K562 (cell line): ENCODE measurements at regions not wholly inside any gene's neighbourhood (a gene's known extent, or its start where the extent isn't known, plus 50 kb on each side); places are given as distances from the start of the nearest gene placed in this dataset.

Source experiments
- BCL6 ChIP-seq: fragments of 250-450 bp; sonication (Bioruptor Pico); IDR thresholded peaks from 2 replicates; pipeline ENCODE4 v1.4.0; 2020
- CBFA2T3 ChIP-seq: fragments of 450-650 bp; IDR thresholded peaks from 2 replicates; pipeline ENCODE4 v1.6.1; 2017
- CREBBP ChIP-seq: IDR thresholded peaks from one replicate; pipeline ENCODE4 v1.6.1; 2012; ENCODE audit warnings: low read depth, mild to moderate bottlenecking, control low read depth, inconsistent platforms, low read length
- IRF2 ChIP-seq: sonication (generic); formaldehyde crosslinking; IDR thresholded peaks from 2 replicates; pipeline ENCODE4 v1.8.1; 2022; ENCODE audit warnings: mild to moderate bottlenecking, missing genetic modification reagents
- MECOM ChIP-seq: fragments of 250-450 bp; sonication (Bioruptor Pico); IDR thresholded peaks from 2 replicates; pipeline ENCODE4 v1.8.0; 2022; ENCODE audit warnings: inconsistent platforms
- NR2F6 ChIP-seq: fragments of 450-650 bp; formaldehyde crosslinking; IDR thresholded peaks from 2 replicates; pipeline ENCODE4 v1.4.0; 2020; ENCODE audit warnings: mild to moderate bottlenecking
- NRF1 ChIP-seq, 2 experiments: fragments of 450-650 bp; IDR thresholded peaks in 1 of 2; conservative IDR thresholded peaks in 1 of 2; 2 replicates each; pipeline ENCODE4 v1.6.1; 2014; ENCODE audit warnings: mild to moderate bottlenecking in 2 of 2
- RBM22 ChIP-seq: fragments of 200-400 bp; formaldehyde crosslinking; IDR thresholded peaks from 2 replicates; pipeline ENCODE4 v1.6.1; 2018; ENCODE audit warnings: low read length, low read depth; ENCODE audit not compliant: poor library complexity, severe bottlenecking
- SAP30 ChIP-seq: fragments of 200-600 bp; sonication (generic); IDR thresholded peaks from 2 replicates; pipeline ENCODE4 v1.6.1; 2012; ENCODE audit warnings: borderline replicate concordance, low read depth, mild to moderate bottlenecking, moderate library complexity, low read length, control low read depth, inconsistent platforms; ENCODE audit not compliant: insufficient read depth, poor library complexity, severe bottlenecking
- SMARCA4 ChIP-seq: fragments of 450-650 bp; IDR thresholded peaks from 2 replicates; pipeline ENCODE4 v1.6.1; 2016
- SRSF3 ChIP-seq: fragments of 200-400 bp; formaldehyde crosslinking; IDR thresholded peaks from 2 replicates; pipeline ENCODE4 v1.6.1; 2016; ENCODE audit warnings: mild to moderate bottlenecking, low read length, moderate library complexity; ENCODE audit not compliant: insufficient read depth
- ZBTB8A ChIP-seq: fragments of 450-650 bp; IDR thresholded peaks from 2 replicates; pipeline ENCODE4 v1.6.1; 2018; ENCODE audit warnings: mild to moderate bottlenecking, moderate library complexity; ENCODE audit not compliant: partially characterized antibody
- TF ChIP-seq, protein P1 (sequence below): fragments of 450-650 bp; IDR thresholded peaks from 2 replicates; pipeline ENCODE4 v1.6.1; 2016; ENCODE audit warnings: mild to moderate bottlenecking, moderate library complexity
- TF ChIP-seq, protein P2 (sequence below): fragments of 450-650 bp; IDR thresholded peaks from 2 replicates; pipeline ENCODE4 v1.6.1; 2018; ENCODE audit not compliant: partially characterized antibody

DNA sequence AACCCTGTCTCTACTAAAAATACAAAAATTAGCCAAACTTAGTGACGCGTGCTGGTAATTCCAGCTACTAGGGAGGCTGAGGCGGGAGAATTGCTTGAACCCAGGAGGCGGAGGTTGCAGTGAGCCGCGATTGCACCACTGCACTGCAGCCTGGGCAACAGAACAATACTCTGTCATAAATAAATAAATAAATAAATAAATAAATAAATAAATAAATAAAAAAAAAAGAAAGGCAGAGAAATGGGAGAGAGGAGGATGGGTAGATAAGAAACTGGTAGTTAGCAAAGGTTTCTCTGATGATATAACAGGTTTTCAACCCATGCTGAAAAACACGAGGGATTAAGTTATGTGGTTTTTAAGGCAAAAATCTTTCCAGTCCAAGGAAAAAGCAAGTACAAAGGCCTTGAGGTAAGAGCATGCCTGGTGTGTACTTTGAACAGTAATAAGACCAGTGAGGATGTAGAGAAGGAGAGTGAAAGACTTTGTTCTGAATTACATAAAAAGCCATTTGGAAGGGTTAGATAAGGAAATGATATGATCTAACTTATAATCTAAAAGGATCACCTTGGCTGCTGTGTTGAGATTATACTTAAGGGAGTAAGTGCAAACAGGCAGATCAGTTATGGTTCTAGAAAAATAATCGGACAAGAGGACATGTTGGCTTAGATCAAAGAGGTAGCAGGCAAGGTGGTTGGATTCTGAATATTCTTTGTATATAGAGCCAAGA, 159.3 kb downstream of the PTH2R start (continued):
- TF ChIP-seq, protein P1, sequence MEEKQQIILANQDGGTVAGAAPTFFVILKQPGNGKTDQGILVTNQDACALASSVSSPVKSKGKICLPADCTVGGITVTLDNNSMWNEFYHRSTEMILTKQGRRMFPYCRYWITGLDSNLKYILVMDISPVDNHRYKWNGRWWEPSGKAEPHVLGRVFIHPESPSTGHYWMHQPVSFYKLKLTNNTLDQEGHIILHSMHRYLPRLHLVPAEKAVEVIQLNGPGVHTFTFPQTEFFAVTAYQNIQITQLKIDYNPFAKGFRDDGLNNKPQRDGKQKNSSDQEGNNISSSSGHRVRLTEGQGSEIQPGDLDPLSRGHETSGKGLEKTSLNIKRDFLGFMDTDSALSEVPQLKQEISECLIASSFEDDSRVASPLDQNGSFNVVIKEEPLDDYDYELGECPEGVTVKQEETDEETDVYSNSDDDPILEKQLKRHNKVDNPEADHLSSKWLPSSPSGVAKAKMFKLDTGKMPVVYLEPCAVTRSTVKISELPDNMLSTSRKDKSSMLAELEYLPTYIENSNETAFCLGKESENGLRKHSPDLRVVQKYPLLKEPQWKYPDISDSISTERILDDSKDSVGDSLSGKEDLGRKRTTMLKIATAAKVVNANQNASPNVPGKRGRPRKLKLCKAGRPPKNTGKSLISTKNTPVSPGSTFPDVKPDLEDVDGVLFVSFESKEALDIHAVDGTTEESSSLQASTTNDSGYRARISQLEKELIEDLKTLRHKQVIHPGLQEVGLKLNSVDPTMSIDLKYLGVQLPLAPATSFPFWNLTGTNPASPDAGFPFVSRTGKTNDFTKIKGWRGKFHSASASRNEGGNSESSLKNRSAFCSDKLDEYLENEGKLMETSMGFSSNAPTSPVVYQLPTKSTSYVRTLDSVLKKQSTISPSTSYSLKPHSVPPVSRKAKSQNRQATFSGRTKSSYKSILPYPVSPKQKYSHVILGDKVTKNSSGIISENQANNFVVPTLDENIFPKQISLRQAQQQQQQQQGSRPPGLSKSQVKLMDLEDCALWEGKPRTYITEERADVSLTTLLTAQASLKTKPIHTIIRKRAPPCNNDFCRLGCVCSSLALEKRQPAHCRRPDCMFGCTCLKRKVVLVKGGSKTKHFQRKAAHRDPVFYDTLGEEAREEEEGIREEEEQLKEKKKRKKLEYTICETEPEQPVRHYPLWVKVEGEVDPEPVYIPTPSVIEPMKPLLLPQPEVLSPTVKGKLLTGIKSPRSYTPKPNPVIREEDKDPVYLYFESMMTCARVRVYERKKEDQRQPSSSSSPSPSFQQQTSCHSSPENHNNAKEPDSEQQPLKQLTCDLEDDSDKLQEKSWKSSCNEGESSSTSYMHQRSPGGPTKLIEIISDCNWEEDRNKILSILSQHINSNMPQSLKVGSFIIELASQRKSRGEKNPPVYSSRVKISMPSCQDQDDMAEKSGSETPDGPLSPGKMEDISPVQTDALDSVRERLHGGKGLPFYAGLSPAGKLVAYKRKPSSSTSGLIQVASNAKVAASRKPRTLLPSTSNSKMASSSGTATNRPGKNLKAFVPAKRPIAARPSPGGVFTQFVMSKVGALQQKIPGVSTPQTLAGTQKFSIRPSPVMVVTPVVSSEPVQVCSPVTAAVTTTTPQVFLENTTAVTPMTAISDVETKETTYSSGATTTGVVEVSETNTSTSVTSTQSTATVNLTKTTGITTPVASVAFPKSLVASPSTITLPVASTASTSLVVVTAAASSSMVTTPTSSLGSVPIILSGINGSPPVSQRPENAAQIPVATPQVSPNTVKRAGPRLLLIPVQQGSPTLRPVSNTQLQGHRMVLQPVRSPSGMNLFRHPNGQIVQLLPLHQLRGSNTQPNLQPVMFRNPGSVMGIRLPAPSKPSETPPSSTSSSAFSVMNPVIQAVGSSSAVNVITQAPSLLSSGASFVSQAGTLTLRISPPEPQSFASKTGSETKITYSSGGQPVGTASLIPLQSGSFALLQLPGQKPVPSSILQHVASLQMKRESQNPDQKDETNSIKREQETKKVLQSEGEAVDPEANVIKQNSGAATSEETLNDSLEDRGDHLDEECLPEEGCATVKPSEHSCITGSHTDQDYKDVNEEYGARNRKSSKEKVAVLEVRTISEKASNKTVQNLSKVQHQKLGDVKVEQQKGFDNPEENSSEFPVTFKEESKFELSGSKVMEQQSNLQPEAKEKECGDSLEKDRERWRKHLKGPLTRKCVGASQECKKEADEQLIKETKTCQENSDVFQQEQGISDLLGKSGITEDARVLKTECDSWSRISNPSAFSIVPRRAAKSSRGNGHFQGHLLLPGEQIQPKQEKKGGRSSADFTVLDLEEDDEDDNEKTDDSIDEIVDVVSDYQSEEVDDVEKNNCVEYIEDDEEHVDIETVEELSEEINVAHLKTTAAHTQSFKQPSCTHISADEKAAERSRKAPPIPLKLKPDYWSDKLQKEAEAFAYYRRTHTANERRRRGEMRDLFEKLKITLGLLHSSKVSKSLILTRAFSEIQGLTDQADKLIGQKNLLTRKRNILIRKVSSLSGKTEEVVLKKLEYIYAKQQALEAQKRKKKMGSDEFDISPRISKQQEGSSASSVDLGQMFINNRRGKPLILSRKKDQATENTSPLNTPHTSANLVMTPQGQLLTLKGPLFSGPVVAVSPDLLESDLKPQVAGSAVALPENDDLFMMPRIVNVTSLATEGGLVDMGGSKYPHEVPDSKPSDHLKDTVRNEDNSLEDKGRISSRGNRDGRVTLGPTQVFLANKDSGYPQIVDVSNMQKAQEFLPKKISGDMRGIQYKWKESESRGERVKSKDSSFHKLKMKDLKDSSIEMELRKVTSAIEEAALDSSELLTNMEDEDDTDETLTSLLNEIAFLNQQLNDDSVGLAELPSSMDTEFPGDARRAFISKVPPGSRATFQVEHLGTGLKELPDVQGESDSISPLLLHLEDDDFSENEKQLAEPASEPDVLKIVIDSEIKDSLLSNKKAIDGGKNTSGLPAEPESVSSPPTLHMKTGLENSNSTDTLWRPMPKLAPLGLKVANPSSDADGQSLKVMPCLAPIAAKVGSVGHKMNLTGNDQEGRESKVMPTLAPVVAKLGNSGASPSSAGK = no peak
- TF ChIP-seq SRSF3 (no peak), ZBTB8A (no peak), NRF1 (conservative IDR thresholded peaks at IDR 0.05 in 1 of 2, IDR thresholded peaks at IDR 0.05 in 1 of 2) (no peak), MECOM (CRISPR knock-in tag) (no peak), SMARCA4 (peak; percentile 72; the same call in 1 of the 2 replicates), IRF2 (CRISPR knock-in tag) (no peak), SAP30 (no peak), RBM22 (no peak), BCL6 (no peak), NR2F6 (CRISPR knock-in tag) (no peak), CBFA2T3 (peak; percentile 85), CREBBP (no peak)
- TF ChIP-seq, protein P2, sequence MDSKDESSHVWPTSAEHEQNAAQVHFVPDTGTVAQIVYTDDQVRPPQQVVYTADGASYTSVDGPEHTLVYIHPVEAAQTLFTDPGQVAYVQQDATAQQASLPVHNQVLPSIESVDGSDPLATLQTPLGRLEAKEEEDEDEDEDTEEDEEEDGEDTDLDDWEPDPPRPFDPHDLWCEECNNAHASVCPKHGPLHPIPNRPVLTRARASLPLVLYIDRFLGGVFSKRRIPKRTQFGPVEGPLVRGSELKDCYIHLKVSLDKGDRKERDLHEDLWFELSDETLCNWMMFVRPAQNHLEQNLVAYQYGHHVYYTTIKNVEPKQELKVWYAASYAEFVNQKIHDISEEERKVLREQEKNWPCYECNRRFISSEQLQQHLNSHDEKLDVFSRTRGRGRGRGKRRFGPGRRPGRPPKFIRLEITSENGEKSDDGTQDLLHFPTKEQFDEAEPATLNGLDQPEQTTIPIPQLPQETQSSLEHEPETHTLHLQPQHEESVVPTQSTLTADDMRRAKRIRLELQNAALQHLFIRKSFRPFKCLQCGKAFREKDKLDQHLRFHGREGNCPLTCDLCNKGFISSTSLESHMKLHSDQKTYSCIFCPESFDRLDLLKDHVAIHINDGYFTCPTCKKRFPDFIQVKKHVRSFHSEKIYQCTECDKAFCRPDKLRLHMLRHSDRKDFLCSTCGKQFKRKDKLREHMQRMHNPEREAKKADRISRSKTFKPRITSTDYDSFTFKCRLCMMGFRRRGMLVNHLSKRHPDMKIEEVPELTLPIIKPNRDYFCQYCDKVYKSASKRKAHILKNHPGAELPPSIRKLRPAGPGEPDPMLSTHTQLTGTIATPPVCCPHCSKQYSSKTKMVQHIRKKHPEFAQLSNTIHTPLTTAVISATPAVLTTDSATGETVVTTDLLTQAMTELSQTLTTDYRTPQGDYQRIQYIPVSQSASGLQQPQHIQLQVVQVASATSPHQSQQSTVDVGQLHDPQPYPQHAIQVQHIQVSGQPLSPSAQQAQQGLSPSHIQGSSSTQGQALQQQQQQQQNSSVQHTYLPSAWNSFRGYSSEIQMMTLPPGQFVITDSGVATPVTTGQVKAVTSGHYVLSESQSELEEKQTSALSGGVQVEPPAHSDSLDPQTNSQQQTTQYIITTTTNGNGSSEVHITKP = no peak
